K562 (cell line): ENCODE measurements at regions not wholly inside any gene's neighbourhood (a gene's known extent, or its start where the extent isn't known, plus 50 kb on each side); places are given as distances from the start of the nearest gene placed in this dataset.

Source experiments
- ATAC-seq: fragments of 200-7000 bp; cut with Tn5 transposase; 3 replicates; pipeline ENCODE4 v1.9.1; 2020; ENCODE audit warnings: moderate library complexity
- BruUV-seq: library from RNA; stranded (reverse); fragments of 400-500 nt; replicated peaks from 2 replicates; lab custom pipeline; 2021; lab: Mats Ljungman, UMichigan
- CTCF ChIA-PET: fragments of 300-600 bp; formaldehyde crosslinking; extraction: SDS; loops from one replicate; lab custom pipeline; 2021; ENCODE audit warnings: low intra/inter-chr PET ratio; lab: Yijun Ruan, JAX
- POLR2A ChIA-PET: fragments of 300-600, 350-650 bp; sonication (Branson Sonifier 250); formaldehyde crosslinking; extraction: SDS; loops from one replicate; lab custom pipeline; 2021; ENCODE audit warnings: antibody characterized with exemption, inconsistent platforms; lab: Yijun Ruan, JAX
- DNase-seq, 4 experiments: peaks; one replicate each; pipeline versions ENCODE4 v3.0.0 to v3.0.0-alpha.2; 2011 to 2018; ENCODE audit warnings: low spot score in 3 of 4, mixed read lengths in 3 of 4; ENCODE audit errors: extremely low read depth in 1 of 4
- FAIRE-seq: peaks from 2 replicates; lab custom pipeline; 2011; peaks lifted over from hg19 to GRCh38; lab: Jason Lieb, UNC
- H2AFZ ChIP-seq: 2 replicates; pipeline ENCODE4 v1.6.0; 2011; ENCODE audit warnings: low read depth, low read length, control low read depth, inconsistent platforms
- H3K27ac ChIP-seq: fragments of 200-600 bp; 3 replicates; pipeline ENCODE4 v1.8.0; 2011; ENCODE audit warnings: low read depth, mild to moderate bottlenecking, control low read depth, inconsistent platforms, low read length, moderate library complexity, mixed read lengths; ENCODE audit errors: extremely low read depth
- H3K27me3 ChIP-seq, 2 experiments: fragments of 300-600 bp in 1 of 2; 2 replicates in 1 of 2; 3 replicates in 1 of 2; pipeline versions ENCODE4 v1.6.0 to v1.8.0; 2011; ENCODE audit warnings: inconsistent platforms in 2 of 2, low read length in 2 of 2, mild to moderate bottlenecking in 1 of 2, mixed read lengths in 1 of 2, moderate library complexity in 1 of 2; ENCODE audit not compliant: control insufficient read depth in 2 of 2, insufficient read depth in 2 of 2
- H3K36me3 ChIP-seq: fragments of 300-600 bp; 3 replicates; pipeline ENCODE4 v1.8.0; 2011; ENCODE audit warnings: mild to moderate bottlenecking, low read length, inconsistent platforms; ENCODE audit not compliant: control insufficient read depth, insufficient read depth
- H3K4me1 ChIP-seq, 2 experiments: fragments of 200-600 bp in 1 of 2; replicated peaks in 1 of 2; 2 replicates in 1 of 2; 3 replicates in 1 of 2; pipeline versions ENCODE4 v1.5.1 to v1.8.0; 2011; ENCODE audit warnings: inconsistent platforms in 2 of 2, low read length in 2 of 2, mild to moderate bottlenecking in 1 of 2, mixed read lengths in 1 of 2, moderate library complexity in 1 of 2; ENCODE audit not compliant: control insufficient read depth in 2 of 2, insufficient read depth in 2 of 2
- H3K4me2 ChIP-seq: 2 replicates; pipeline ENCODE4 v1.6.1; 2011; ENCODE audit warnings: low read length, control low read depth, inconsistent platforms, mixed read lengths; ENCODE audit not compliant: insufficient read depth
- H3K4me3 ChIP-seq: fragments of 200-600 bp; sonication (generic), shearing (Covaris generic); 2 replicates; pipeline ENCODE4 v1.5.1; 2016; ENCODE audit warnings: control low read depth, inconsistent platforms
- H3K79me2 ChIP-seq: fragments of 200-600 bp; 3 replicates; pipeline ENCODE4 v1.8.0; 2011; ENCODE audit warnings: low read length, inconsistent platforms; ENCODE audit not compliant: control insufficient read depth, insufficient read depth
- H3K9ac ChIP-seq, 2 experiments: 2 replicates each; pipeline versions ENCODE4 v1.6.0 to v1.6.1; 2011; ENCODE audit warnings: low read depth in 2 of 2, low read length in 2 of 2, control low read depth in 1 of 2, inconsistent platforms in 1 of 2, mild to moderate bottlenecking in 1 of 2, mixed read lengths in 1 of 2; ENCODE audit not compliant: insufficient read depth in 1 of 2
- H3K9me1 ChIP-seq: one replicate; pipeline ENCODE4 v1.6.0; 2011; ENCODE audit warnings: inconsistent platforms, mild to moderate bottlenecking, low read length, moderate library complexity; ENCODE audit not compliant: control insufficient read depth, insufficient read depth
- H3K9me3 ChIP-seq: replicated peaks from 2 replicates; pipeline ENCODE4 v1.5.1; 2011; ENCODE audit warnings: low read depth, low read length, inconsistent platforms; ENCODE audit not compliant: control insufficient read depth, insufficient read depth
- H4K20me1 ChIP-seq: replicated peaks from 2 replicates; pipeline ENCODE4 v1.6.1; 2011; ENCODE audit warnings: low read length, inconsistent platforms, mixed read lengths; ENCODE audit not compliant: control insufficient read depth, insufficient read depth
- ARNT ChIP-seq, 2 experiments: fragments of 450-650 bp; IDR thresholded peaks; 2 replicates each; pipeline ENCODE4 v1.6.1; 2016; ENCODE audit warnings: mild to moderate bottlenecking in 1 of 2
- CEBPG ChIP-seq, 3 experiments: fragments of 200-800 bp in 1 of 3; sonication (Bioruptor generic) in 1 of 3; sonication (generic) in 1 of 3; formaldehyde crosslinking in 1 of 3; IDR thresholded peaks in 2 of 3; conservative IDR thresholded peaks in 1 of 3; 2 replicates each; pipeline versions ENCODE4 v1.6.1 to v1.8.0; 2016 to 2022; ENCODE audit warnings: missing compliant biosample characterization in 2 of 3, missing genetic modification characterization in 2 of 3, mild to moderate bottlenecking in 1 of 3, missing genetic modification reagents in 1 of 3
- L3MBTL2 ChIP-seq: fragments of 450-650 bp; IDR thresholded peaks from 2 replicates; pipeline ENCODE4 v1.6.1; 2016; ENCODE audit warnings: mild to moderate bottlenecking, moderate library complexity
- NFYB ChIP-seq: IDR thresholded peaks from 2 replicates; pipeline ENCODE4 v1.6.1; 2011; ENCODE audit warnings: mild to moderate bottlenecking, moderate library complexity; ENCODE audit not compliant: insufficient read length; ENCODE audit errors: extremely low read depth
- SNRNP70 ChIP-seq: fragments of 200-400 bp; formaldehyde crosslinking; optimal IDR thresholded peaks from 2 replicates; pipeline ENCODE3; 2017; ENCODE audit warnings: low read depth, low read length
- ZNF3 ChIP-seq: fragments of 250-450 bp; sonication (Bioruptor Pico); IDR thresholded peaks from 2 replicates; pipeline ENCODE4 v1.5.0; 2021; ENCODE audit warnings: mild to moderate bottlenecking, moderate library complexity
- WGBS: fragments of 100-300 bp; shearing (Covaris generic); methylation state at CpG from one replicate; pipeline ENCODE4 v1.1.6; 2016; ENCODE audit warnings: low coverage, mixed read lengths; ENCODE audit not compliant: insufficient coverage; ENCODE audit errors: missing lambda C conversion rate; 5-methylcytosine and 5-hydroxymethylcytosine counted together
- in situ Hi-C: fragments of 300-500 bp; cut with MboI; formaldehyde crosslinking; loops from 4 replicates; pipeline ENCODE4 v1.15.0; 2018; ENCODE audit warnings: inconsistent platforms, mixed read lengths
- intact Hi-C: fragments of 100-400 bp; cut with micrococcal nuclease; formaldehyde crosslinking; loops from 2 replicates; pipeline ENCODE4 v1.14.2; 2022
- TF ChIP-seq, protein P1 (sequence below): sonication (generic); formaldehyde crosslinking; IDR thresholded peaks from 2 replicates; pipeline ENCODE4 v1.8.0; 2022; ENCODE audit warnings: mild to moderate bottlenecking, low read depth, missing genetic modification reagents
- TF ChIP-seq, protein P2 (sequence below): sonication (generic); formaldehyde crosslinking; IDR thresholded peaks from 2 replicates; pipeline ENCODE4 v1.8.1; 2023; ENCODE audit warnings: mild to moderate bottlenecking, missing genetic modification reagents

DNA sequence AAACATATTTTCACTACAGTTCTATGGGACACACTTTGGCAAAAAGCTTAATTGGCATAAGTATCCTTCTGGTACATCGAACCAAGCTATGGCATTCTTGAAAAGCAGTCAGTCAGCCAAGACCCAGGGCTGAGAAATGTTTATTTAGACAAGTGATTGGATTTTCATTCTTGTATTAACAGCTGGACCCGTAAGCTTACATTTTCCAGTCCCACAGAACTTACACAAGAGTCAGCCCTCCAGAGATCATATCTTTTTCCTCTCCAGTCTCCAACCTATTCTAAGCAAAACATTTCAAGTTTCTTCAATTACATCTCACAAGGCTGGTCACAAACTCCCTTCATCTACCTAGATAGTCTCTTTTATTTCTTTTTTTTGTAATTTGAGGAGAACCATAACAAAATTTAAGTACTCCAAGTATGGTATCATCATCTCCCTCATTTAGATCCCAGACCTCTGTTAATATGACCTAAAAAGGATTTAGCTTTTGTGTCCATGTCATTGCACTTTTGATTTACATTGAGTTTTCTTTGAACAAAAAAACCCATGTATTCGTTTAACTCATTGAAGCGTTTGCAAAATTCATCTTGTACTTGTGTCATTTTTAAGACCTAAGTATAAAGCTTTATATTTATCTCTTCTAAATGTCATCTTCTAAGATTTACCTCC, 67.9 kb upstream of the GRK3 start (continued):
- TF ChIP-seq, protein P1, sequence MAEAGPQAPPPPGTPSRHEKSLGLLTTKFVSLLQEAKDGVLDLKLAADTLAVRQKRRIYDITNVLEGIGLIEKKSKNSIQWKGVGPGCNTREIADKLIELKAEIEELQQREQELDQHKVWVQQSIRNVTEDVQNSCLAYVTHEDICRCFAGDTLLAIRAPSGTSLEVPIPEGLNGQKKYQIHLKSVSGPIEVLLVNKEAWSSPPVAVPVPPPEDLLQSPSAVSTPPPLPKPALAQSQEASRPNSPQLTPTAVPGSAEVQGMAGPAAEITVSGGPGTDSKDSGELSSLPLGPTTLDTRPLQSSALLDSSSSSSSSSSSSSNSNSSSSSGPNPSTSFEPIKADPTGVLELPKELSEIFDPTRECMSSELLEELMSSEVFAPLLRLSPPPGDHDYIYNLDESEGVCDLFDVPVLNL (CRISPR knock-in tag): no peak
- TF ChIP-seq ZNF3 (CRISPR knock-in tag) (no peak), ARNT (IDR thresholded peaks at IDR 0.05) (no peak), CEBPG (CRISPR knock-in tag; IDR thresholded peaks at IDR 0.05) (no peak), CEBPG (tag; conservative IDR thresholded peaks at IDR 0.05 in 1 of 2, IDR thresholded peaks at IDR 0.05 in 1 of 2) (no peak), SNRNP70 (no peak), L3MBTL2 (no peak)

DNA sequence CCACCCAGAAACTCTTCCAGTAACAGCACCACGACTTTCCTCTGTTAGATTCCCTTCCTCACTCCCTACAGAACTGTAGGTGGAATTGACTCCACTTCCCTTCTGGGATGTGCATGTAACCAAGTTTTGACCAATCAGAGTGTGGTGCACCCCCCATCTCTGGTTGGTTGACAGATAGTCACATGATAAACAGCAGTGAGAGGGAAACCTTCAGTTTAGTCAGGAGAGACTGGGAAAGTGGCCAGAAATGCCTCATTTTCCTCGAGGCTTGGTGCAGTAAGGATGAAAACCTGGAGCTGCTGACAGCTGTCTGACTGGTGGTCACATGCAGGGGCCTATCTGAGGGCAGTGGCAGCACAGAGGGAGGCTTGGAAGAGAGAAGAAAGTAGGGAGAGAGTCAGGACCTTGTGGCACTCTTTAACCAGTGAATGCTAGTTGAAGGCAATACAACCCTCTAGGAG, 67.3 kb upstream of the GRK3 start:
- in situ Hi-C loops (no loop called here), intact Hi-C loops (no loop called here)
- Histone ChIP-seq H3K36me3 (no peaks in the 10 kb centered on the region), H3K27me3 (no peaks in the 10 kb centered on the region), H3K9me1 (no peaks in the 10 kb centered on the region), H2AFZ (no peak overlapping the region), H3K9me3 (no peaks in the 10 kb centered on the region), H3K4me3 (no peak overlapping the region), H3K79me2 (no peaks in the 10 kb centered on the region), H3K9ac (no peak overlapping the region), H3K4me2 (no peak overlapping the region), H4K20me1 (peaks cover 7% of the 10 kb centered on the region), H3K27ac (no peak overlapping the region), H3K4me1 (peaks cover 0 to 5% of the 10 kb centered on the region in 2 experiments; a peak in 2 of 5 replicates)
- TF ChIP-seq, protein P2, sequence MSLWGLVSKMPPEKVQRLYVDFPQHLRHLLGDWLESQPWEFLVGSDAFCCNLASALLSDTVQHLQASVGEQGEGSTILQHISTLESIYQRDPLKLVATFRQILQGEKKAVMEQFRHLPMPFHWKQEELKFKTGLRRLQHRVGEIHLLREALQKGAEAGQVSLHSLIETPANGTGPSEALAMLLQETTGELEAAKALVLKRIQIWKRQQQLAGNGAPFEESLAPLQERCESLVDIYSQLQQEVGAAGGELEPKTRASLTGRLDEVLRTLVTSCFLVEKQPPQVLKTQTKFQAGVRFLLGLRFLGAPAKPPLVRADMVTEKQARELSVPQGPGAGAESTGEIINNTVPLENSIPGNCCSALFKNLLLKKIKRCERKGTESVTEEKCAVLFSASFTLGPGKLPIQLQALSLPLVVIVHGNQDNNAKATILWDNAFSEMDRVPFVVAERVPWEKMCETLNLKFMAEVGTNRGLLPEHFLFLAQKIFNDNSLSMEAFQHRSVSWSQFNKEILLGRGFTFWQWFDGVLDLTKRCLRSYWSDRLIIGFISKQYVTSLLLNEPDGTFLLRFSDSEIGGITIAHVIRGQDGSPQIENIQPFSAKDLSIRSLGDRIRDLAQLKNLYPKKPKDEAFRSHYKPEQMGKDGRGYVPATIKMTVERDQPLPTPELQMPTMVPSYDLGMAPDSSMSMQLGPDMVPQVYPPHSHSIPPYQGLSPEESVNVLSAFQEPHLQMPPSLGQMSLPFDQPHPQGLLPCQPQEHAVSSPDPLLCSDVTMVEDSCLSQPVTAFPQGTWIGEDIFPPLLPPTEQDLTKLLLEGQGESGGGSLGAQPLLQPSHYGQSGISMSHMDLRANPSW: no peak
- TF ChIP-seq NFYB: peak; percentile 79
- FAIRE-seq (no peak), DNase-seq (peak in 1 of 4 experiments; percentile 22), ATAC-seq (no peak)
- 5% methylated on average over 2 of the region's 2 CpGs for WGBS
- POLR2A ChIA-PET: no interaction called here
- CTCF ChIA-PET: no interaction called here
- BruUV-seq: no TSS peak
